Inferior parietal cortex (tissue), 1 donor: ENCODE measurements at regions not wholly inside any gene's neighbourhood (a gene's known extent, or its start where the extent isn't known, plus 50 kb on each side); places are given as distances from the start of the nearest gene placed in this dataset.
"Not testable (repeated sequence)": the region's sequence is repeated elsewhere in the genome, so short reads cannot be mapped to it uniquely, and the experiment has no call there.

Source experiments
- DNase-seq: peaks from one replicate; pipeline ENCODE4 v3.0.0-alpha.2; 2016; ENCODE audit errors: extremely low spot score

DNA sequence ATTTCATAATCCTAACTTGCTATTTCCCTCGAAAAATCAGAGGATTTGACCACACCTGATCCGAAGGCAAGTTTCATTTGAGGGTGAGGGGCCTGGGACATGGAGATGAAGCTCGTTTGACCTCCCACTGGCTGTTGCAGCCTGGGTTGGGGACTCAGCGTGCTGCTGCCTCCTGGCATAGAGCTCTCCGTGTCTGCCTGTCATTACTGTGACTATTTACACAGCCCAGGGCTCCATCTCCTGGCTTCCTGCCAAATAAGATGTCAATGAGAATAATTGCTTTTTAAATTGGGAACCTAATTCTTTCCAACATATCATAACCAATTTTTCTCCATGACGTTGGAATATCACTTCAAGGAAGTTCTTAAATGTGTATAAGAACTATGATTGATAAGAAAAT, 139.3 kb upstream of the COBL start:
- no peak for DNase-seq

- DNase-seq = no peak
Observed at GRCh38 chr7:51455513-51455912, 138.9 kb upstream of the COBL start.

DNA sequence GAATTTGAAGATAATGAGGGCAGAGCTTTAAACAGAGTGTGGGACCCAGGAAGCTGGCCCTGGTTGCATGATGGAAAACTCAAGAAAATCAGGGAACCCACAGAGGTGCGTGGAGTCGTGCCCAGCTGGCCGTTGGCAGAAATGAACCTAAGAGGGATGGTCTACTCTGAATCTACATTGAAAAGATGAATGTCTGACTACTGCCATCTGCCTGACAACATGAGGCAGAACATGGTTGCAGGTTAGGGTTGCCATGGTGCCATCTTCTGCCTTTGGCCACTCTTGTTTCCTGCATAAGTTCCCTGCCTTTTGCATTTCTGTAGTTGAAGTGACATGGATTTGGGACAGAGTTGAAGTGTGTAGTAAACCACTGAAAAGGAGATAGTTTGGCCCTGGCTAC, 138.5 kb upstream of the COBL start:
- no peak for DNase-seq

GRCh38 chr7:51452694-51453093, 136.1 kb upstream of the COBL start:
- DNase-seq = no peak

DNA sequence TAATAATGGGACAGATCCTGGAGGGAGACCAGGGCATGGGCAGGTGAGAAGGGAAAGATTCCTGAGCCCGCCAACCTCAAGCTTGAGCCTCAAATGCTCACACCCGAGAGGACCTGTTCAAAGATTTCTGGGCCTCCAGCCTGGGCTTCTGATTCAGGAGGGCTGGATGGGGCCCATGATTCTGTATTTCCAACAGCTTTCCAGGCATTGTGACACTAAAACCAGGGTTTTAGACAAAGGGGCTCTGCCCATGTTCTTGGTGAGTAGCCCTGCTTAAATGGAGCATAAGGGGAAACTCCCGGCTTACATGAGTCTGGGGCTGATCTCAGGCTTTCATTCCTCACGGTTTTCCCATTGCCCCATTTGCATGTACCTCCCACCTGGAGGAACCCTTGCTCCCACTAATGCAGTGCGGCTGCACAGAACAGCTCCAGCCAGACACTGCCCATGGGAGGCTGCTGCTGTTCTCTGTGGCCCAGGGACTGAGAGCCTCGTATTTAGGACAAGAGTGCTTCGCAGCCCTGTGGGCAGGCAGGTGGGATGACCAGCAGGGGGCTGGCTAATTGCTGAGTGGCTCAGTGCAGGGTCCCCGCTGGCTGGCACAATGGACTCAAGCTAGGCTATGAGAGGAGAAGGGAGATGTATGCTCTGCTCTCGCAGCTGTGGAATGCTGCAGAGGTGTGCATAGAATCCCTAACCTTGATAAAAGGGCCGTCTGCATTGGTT, 135.3 kb upstream of the COBL start:
- DNase-seq = no peak

- DNase-seq = no peak
Observed at GRCh38 chr7:51450541-51450940, 133.9 kb upstream of the COBL start.

DNA sequence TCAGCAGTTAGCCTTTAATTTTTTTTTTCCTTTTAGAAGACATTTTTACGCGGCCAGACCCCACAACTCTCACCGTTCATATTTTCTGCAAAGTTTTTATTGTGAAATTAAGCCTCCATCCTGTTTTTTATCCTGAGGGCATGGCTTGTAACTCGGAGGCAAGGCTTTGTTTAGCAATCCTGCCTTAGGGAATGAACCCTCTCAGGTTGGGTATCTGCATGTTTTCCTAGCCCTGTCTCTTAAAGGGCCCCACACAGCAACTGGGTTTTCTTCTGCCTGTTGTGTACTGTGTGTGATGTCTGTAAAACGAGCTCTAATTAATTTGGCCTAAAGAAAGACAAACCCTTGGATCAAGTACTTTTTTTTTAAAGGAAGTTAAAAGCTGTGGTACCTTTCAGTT, 130.2 kb upstream of the COBL start:
- DNase-seq = no peak

DNA sequence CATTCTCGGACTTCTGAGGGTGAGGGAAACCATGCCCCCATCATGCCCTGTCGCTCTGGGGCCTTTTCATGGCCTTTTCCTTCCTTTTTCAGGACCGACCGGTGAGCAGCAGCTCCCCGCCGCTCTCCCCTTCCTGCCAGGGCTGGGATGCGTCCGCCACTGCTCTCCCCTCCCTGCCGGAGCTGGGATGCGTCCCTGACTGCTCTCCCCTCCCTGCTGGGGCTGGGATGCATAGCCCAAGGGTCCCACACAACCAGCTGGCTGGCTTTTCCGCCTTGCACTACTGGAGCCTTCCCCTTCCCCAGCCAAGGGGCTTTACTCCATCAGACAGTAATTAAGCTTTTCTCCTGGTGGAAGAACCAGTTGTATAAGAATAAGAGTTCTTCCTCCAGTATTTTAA, 129.7 kb upstream of the COBL start:
- DNase-seq = no peak

GRCh38 chr7:51444936-51445335, 128.3 kb upstream of the COBL start:
- no peak for DNase-seq

DNA sequence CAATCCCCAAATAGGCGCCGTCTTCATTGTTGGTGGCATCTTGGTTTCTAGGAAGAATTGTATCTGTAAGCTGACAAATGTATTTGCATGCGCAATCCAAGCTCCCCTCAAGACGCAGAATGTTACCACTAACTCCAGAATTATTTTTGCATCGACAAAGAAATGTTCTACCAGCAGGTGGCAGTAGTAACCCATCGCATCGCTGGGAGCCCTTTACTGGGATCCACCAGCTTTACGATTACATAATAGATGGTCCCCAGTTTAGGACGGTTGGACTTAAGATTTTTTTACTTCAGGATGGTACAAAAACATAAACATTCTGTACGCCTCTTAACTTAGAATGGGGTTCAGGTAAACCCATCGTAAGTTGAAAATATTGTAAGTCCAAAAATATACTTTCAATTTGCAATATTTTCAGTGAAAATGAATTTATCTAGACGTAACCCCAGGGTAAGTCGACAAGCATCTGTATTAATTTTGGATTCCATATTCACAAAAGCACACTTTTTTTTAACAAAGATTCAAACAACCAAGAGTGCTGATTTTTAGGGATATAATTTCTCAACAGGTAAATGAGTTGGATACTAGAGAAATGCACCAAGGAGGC, 114.0 kb upstream of the COBL start:
- peak; percentile 94 for DNase-seq

GRCh38 chr7:51428217-51428887, 111.7 kb upstream of the COBL start:
- no peak for DNase-seq

DNA sequence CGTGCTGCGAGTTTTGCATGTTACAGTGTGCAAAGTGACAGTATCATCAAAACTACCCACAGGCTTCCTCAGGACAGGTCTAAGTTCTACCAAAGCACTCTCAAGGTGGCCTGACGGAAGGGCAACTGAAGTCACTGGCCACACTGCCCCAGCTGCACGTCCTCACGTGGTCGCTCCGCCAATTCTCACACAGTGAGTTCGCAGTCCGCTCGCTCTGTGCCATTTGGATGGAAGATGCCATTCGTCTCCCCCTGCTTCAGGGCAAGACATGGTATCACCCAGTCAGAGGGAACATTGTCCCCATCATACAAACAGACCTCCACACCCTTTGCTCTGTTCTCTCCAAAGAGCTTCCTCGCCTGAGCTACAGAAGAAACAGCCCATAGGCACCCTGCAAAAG, 109.6 kb upstream of the COBL start:
- DNase-seq = no peak

DNA sequence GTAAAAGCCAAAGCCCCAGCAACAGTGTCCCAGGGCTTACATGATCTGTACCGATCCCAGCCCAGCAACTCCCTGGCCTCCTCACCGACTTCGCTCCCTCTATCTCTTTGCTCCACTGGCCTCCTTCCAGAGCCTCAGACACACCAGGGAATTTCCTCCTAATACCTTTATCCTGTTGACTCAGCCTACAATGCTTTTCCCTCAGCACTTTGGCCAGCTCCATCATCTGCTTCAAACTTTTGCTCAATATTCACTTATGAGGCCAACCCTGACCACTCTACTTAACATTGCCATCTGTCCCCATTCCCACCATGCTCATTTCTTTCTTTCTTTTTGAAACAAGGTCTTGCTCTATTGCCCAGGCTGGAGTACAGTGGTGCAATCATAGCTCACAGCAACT, 93.3 kb upstream of the COBL start:
- DNase-seq = not testable (repeated sequence)

DNA sequence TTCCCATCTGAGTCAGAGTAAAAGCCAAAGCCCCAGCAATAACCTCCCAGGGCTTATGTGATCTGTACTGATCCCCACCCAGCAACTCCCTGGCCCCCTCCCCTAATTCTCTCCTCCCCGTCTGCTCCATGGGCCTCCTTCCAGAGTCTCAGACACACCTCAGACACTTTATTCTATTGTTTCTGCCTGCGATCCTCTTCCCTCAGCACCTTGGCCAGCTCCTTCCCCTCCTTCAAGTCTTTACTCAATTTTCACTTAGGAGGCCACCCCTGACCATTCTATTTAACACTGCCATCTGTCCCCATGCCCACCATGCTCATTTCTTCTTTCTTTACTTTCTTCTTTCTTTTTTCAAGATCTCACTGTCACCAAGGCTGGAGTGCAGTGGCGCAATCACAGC, 81.0 kb upstream of the COBL start:
- not testable (repeated sequence) for DNase-seq

- not testable (repeated sequence) for DNase-seq
Observed at GRCh38 chr7:51393003-51393402, 76.4 kb upstream of the COBL start.

DNA sequence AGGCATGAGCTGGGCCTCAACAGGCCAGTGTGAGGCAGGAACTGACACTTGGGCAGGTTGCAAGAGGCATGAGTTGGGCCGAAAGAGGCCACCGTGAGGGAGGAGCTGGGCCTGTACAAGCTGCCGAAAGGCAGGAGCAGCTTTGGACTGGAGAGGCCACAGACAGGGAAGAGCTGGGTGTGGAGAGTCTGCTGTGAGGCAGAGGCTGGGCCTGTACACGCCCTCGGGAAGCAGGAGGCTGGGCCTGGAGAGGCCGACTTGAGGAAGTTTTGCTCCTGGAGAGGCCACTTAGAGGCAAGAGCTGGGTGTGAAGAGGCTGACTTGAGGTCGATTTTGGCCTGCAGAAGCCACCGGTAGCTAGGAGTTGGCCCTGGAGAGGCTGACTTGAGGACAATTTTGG, 73.3 kb upstream of the COBL start:
- not testable (repeated sequence) for DNase-seq

DNA sequence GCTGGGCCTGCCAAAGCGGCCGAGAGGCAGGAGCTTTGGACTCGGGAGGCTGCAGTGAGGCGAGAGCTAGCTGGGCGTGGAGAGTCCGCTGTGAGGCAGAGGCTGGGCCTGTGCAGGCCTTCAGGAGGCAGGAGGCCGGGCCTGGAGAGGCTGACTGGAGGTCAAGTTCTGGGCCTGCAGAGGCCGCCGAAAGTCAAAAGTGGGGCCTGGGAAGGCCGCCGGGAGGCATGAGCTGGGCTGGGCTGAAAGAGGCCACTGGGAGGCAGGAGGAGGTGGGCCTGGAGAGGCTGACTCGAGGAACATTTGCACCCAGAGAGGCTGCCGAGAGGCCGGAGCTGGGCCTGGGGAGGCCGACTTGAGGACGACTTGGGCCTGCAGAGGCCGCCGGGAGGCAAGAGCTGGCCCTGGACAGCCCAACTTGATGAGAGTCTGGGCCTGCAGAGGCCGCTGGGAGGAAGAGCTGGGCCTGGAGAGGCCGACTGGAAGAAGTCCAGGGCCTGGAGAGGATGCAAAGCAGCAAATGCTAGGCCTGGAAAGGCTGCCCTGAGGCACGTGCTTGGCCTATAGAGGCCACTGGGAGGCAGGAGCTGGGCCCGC, 72.7 kb upstream of the COBL start:
- not testable (repeated sequence) for DNase-seq

GRCh38 chr7:51388241-51388640, 71.6 kb upstream of the COBL start:
- DNase-seq = not testable (repeated sequence)

GRCh38 chr7:51386806-51387568, 70.4 kb upstream of the COBL start:
- not testable (repeated sequence) for DNase-seq

GRCh38 chr7:51386184-51386583, 69.6 kb upstream of the COBL start:
- not testable (repeated sequence) for DNase-seq

GRCh38 chr7:51382243-51382642, 65.6 kb upstream of the COBL start:
- DNase-seq = not testable (repeated sequence)
